Kidney (tissue), 13 donors: ENCODE measurements at regions not wholly inside any gene's neighbourhood (a gene's known extent, or its start where the extent isn't known, plus 50 kb on each side); places are given as distances from the start of the nearest gene placed in this dataset.

Experiments used
- DNase-seq, 5 donors: peaks; one replicate each; pipeline ENCODE4 v3.0.0-alpha.2; 2013 to 2020
- FAIRE-seq: peaks from 2 replicates; lab custom pipeline; 2012; peaks lifted over from hg19 to GRCh38; lab: Jason Lieb, UNC
- H3K27ac ChIP-seq, 2 donors: one replicate each; pipeline ENCODE4 v1.7.0; 2013; ENCODE audit warnings: low read depth in 2 of 2, low read length in 2 of 2, inconsistent platforms in 1 of 2
- H3K27me3 ChIP-seq: one replicate; pipeline ENCODE4 v1.7.1; 2013; ENCODE audit warnings: low read length, inconsistent platforms; ENCODE audit not compliant: control insufficient read depth, insufficient read depth
- H3K36me3 ChIP-seq, 3 donors: one replicate each; pipeline versions ENCODE4 v1.7.0 to v1.7.1; 2013; ENCODE audit warnings: low read length in 3 of 3, control low read depth in 1 of 3, inconsistent platforms in 1 of 3; ENCODE audit not compliant: insufficient read depth in 3 of 3, control insufficient read depth in 2 of 3
- H3K4me1 ChIP-seq, 3 donors: one replicate each; pipeline versions ENCODE4 v1.7.0 to v1.7.1; 2013; ENCODE audit warnings: low read length in 3 of 3, inconsistent platforms in 1 of 3, low read depth in 1 of 3; ENCODE audit not compliant: control insufficient read depth in 2 of 3, insufficient read depth in 2 of 3
- H3K4me3 ChIP-seq, 3 donors: one replicate each; pipeline versions ENCODE4 v1.7.0 to v1.8.1; 2013; ENCODE audit warnings: low read length in 3 of 3, control low read depth in 1 of 3, inconsistent platforms in 1 of 3
- H3K9ac ChIP-seq, 3 donors: one replicate each; pipeline versions ENCODE4 v1.7.0 to v1.7.1; 2013; ENCODE audit warnings: low read length in 3 of 3, control low read depth in 1 of 3, inconsistent platforms in 1 of 3
- H3K9me3 ChIP-seq, 3 donors: one replicate each; pipeline versions ENCODE4 v1.7.0 to v1.7.1; 2013; ENCODE audit warnings: low read length in 3 of 3, control low read depth in 1 of 3, inconsistent platforms in 1 of 3; ENCODE audit not compliant: control insufficient read depth in 2 of 3, insufficient read depth in 1 of 3
- CTCF ChIP-seq: IDR thresholded peaks from 3 replicates; pipeline ENCODE4 v1.5.1; 2012; ENCODE audit warnings: mild to moderate bottlenecking, moderate library complexity, borderline replicate concordance; ENCODE audit not compliant: insufficient read depth; ENCODE audit errors: extremely low read depth
- intact Hi-C: fragments of 100-400 bp; cut with DNase I; formaldehyde crosslinking; loops from one replicate; pipeline ENCODE4 v1.11.1; 2022
- donor health status: control.
- donor health status: control.
- donor health status: control.
- donor health status: control.
- donor health status: control.
- donor health status: DM: yes; HTN: yes; CAD: no.
- donor health status: Normal renal cell carcinoma (clear cell type).

DNA sequence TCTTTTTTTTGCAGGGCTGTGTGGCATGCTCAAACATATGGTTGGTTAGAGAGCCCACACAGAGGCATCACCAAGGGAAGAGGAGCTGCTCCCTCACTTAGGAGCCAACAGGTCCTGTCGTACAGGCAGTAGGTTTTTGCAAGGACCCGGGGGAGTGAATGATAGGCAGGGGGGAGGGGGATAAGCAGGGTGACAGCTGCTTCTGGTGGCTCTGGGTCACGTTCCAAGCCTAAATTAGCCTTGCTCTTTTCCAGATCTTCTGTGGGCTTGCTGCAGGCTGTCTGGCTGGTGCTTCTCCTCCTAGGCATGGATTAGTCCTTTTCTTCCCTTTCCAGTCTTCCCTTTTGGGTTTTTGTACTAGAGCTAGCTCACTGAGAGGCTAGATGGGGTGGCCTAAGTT lies 117.7 kb upstream of the PODXL start:
- DNase-seq = no peak
- Histone ChIP-seq H3K36me3 (no peaks in the 10 kb centered on the region), H3K4me1 (no peaks in the 10 kb centered on the region), H3K27me3 (no peaks in the 10 kb centered on the region), H3K9me3 (no peaks in the 10 kb centered on the region), H3K4me3 (no peak overlapping the region), H3K27ac (no peak overlapping the region), H3K9ac (no peak overlapping the region)
- intact Hi-C loops = no loop called here
- FAIRE-seq = no peak
- TF ChIP-seq CTCF = no peak

GRCh38 chr7:131673576-131673975 lies 117.1 kb upstream of the PODXL start:
- intact Hi-C loops = no loop called here
- DNase-seq = no peak
- no peak overlapping the region for H3K27ac ChIP-seq
- no peak overlapping the region for H3K4me3 ChIP-seq
- no peak for FAIRE-seq
- H3K27me3 ChIP-seq = no peaks in the 10 kb centered on the region
- no peak for TF ChIP-seq CTCF
- H3K36me3 ChIP-seq = no peaks in the 10 kb centered on the region
- no peaks in the 10 kb centered on the region for H3K4me1 ChIP-seq
- H3K9ac ChIP-seq = no peak overlapping the region
- no peaks in the 10 kb centered on the region for H3K9me3 ChIP-seq

- no peak overlapping the region for H3K27ac ChIP-seq
- TF ChIP-seq CTCF = no peak
- intact Hi-C loops = no loop called here
- no peak overlapping the region for H3K4me3 ChIP-seq
- FAIRE-seq (no peak), DNase-seq (no peak)
- H3K27me3 ChIP-seq = no peaks in the 10 kb centered on the region
- no peaks in the 10 kb centered on the region for H3K4me1 ChIP-seq
- no peak overlapping the region for H3K9ac ChIP-seq
- H3K36me3 ChIP-seq = no peaks in the 10 kb centered on the region
- peaks cover 0 to 6% (median 0%) of the 10 kb centered on the region in 3 donors for H3K9me3 ChIP-seq
Observed at GRCh38 chr7:131670406-131670805, 114.0 kb upstream of the PODXL start.

DNA sequence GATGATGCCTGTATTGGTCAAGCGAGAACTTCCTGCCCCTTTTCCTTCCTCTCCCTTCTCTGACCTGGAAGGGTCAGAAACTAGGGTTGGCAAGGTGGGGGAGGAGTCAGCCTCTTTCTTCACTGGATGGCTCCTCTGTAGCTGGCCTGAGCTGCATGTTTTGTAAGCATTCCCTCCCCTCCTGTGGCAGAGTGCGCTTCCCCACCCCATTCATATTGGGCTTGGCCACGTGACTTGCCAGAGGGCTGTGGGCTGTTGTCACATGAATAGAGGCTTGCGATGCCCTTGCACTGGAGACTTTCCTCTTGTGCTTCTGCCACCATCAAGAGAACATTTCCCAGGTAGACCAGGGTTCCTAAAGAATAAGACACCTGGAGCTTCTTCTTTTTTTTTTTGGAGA lies 111.3 kb upstream of the PODXL start:
- H3K27ac ChIP-seq = no peak overlapping the region
- DNase-seq (no peak), FAIRE-seq (no peak)
- no peaks in the 10 kb centered on the region for H3K27me3 ChIP-seq
- peaks cover 0 to 6% (median 0%) of the 10 kb centered on the region in 3 donors for H3K9me3 ChIP-seq
- H3K4me1 ChIP-seq = no peaks in the 10 kb centered on the region
- no peak overlapping the region for H3K9ac ChIP-seq
- intact Hi-C loops = no loop called here
- no peaks in the 10 kb centered on the region for H3K36me3 ChIP-seq
- no peak overlapping the region for H3K4me3 ChIP-seq
- no peak for TF ChIP-seq CTCF
